ENCODE measurements at regions not wholly inside any gene's neighbourhood (a gene's known extent, or its start where the extent isn't known, plus 50 kb on each side); places are given as distances from the start of the nearest gene placed in this dataset.

DNA sequence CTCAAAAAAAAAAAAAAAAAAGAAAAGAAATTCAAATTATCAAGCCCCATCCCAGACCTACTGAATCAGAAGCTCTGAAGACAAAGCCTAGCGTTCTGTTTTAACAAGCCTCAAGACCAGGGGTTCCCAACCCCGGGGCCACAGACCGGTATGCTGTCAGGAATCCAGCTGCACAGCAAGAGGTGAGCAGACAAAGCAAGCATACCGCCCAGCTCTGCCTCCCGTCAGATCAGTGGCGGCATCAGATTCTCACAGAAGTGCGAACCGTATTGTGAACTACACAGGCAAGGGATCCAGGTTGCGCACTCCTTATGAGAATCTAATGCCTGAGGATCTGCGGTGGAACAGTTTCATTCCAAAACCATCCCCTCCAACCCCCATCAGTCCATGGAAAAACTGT lies 57.8 kb upstream of the RASAL2 start:
- Histone ChIP-seq H3K4me3 (no peak overlapping the region), H3K9ac (ENCODE audit: insufficient read depth in 1 of 2, low read length in 2 of 2) (no peak overlapping the region), H3K27ac (ENCODE audit: low read depth in 1 of 2, low read length in 1 of 2) (no peak overlapping the region), H3K27me3 (ENCODE audit: control insufficient read depth in 3 of 3, insufficient read depth in 3 of 3, low read length in 2 of 3) (no peaks in the 10 kb centered on the region), H3K4me1 (ENCODE audit: control insufficient read depth in 5 of 5, insufficient read depth in 5 of 5, low read length in 5 of 5) (peaks cover 4 to 20% (median 10%) of the 10 kb centered on the region in 5 donors), H3K36me3 (ENCODE audit: control insufficient read depth in 4 of 4, insufficient read depth in 4 of 4, low read length in 4 of 4) (no peaks in the 10 kb centered on the region), H3K9me3 (ENCODE audit: control insufficient read depth in 4 of 4, insufficient read depth in 3 of 4, low read length in 3 of 4) (peaks cover 0 to 3% (median 0%) of the 10 kb centered on the region in 4 donors)
- no peak for DNase-seq
- ATAC-seq (ENCODE audit: insufficient read depth, low FRiP score), result no peak
- 97 to 98% methylated on average over 10 of the region's 10 CpGs for WGBS, 2 donors
- TF ChIP-seq, protein P1, sequence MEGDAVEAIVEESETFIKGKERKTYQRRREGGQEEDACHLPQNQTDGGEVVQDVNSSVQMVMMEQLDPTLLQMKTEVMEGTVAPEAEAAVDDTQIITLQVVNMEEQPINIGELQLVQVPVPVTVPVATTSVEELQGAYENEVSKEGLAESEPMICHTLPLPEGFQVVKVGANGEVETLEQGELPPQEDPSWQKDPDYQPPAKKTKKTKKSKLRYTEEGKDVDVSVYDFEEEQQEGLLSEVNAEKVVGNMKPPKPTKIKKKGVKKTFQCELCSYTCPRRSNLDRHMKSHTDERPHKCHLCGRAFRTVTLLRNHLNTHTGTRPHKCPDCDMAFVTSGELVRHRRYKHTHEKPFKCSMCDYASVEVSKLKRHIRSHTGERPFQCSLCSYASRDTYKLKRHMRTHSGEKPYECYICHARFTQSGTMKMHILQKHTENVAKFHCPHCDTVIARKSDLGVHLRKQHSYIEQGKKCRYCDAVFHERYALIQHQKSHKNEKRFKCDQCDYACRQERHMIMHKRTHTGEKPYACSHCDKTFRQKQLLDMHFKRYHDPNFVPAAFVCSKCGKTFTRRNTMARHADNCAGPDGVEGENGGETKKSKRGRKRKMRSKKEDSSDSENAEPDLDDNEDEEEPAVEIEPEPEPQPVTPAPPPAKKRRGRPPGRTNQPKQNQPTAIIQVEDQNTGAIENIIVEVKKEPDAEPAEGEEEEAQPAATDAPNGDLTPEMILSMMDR (IDR thresholded peaks at IDR 0.05; ENCODE audit: control extremely low read depth, extremely low read depth), result no peak

DNA sequence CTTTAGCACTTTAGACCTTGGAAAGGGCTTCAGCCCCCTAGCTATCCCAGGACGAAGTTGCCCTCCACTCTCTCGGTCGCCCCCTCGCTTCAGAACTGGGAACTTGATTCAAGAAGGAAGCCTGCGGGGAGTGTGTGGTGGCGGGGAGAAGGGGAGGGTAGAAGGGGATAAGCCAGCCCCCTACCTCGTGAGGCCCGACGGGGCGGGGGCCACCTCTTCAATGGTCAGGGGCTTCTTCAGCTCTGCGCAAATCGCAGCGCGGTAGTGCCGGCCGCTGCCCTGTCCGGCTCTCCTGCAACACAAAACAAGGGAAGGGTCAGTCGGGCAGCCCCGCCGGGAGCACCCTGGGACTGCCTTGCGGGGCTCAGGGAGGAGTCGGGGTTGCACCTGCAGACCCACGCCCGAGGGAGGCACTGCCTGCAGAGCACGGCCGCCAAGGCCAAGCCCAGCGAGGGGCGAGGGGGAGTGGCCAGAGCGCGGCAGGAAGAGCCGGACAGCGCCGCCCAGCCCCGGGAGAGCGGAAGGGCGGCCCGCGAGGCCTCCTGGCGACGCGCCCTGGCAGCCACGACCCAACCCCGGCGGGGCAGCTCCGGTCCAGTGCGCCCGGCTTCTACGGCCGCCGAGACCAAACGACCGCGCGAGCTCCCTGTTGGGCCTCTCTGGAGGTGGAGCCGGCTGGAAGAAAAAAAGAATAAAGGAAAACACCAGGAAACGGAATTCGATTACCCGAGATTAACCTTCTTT lies 56.2 kb upstream of the RASAL2 start:
- Histone ChIP-seq H3K27ac (ENCODE audit: low read depth in 1 of 2, low read length in 1 of 2) (peak overlapping the region; percentile 78 to 91), H3K36me3 (ENCODE audit: control insufficient read depth in 4 of 4, insufficient read depth in 4 of 4, low read length in 4 of 4) (no peaks in the 10 kb centered on the region), H3K4me1 (ENCODE audit: control insufficient read depth in 5 of 5, insufficient read depth in 5 of 5, low read length in 5 of 5) (peaks cover 0 to 10% (median 5%) of the 10 kb centered on the region in 5 donors), H3K27me3 (ENCODE audit: control insufficient read depth in 3 of 3, insufficient read depth in 3 of 3, low read length in 2 of 3) (no peaks in the 10 kb centered on the region), H3K4me3 (peak overlapping the region; percentile 80), H3K9me3 (ENCODE audit: control insufficient read depth in 4 of 4, insufficient read depth in 3 of 4, low read length in 3 of 4) (peaks cover 0 to 3% (median 0%) of the 10 kb centered on the region in 4 donors), H3K9ac (ENCODE audit: insufficient read depth in 1 of 2, low read length in 2 of 2) (no peak overlapping the region)
- TF ChIP-seq, protein P1 (IDR thresholded peaks at IDR 0.05; ENCODE audit: control extremely low read depth, extremely low read depth), result peak; percentile 8
- 0 to 5% methylated on average over 58 of the region's 58 CpGs for WGBS, 2 donors
- ATAC-seq (ENCODE audit: insufficient read depth, low FRiP score), result peak; percentile 96
- DNase-seq, result peak; percentile 84 to 92 (median 87)

DNA sequence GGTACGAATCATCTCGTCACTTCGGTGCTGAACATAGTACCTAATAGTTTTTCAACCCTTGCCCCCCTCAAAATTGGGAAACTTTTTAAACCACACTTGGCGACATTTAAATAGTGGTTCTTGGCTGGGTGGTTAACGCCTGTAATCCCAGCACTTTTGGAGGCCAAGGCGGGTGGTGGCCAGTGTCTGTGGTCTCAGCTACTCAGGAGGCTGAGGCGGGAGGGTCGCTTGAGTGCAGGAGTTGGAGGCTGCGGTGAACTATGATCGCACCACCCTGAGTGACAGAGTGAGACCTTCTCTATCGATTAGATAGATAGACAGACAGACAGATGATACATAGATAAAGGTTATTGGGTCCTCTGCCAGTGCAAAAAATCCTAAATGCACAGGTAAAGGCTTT lies 55.5 kb upstream of the RASAL2 start:
- WGBS, 2 donors, result 71 to 83% methylated on average over 11 of the region's 11 CpGs
- no peak for DNase-seq
- Histone ChIP-seq H3K4me1 (ENCODE audit: control insufficient read depth in 5 of 5, insufficient read depth in 5 of 5, low read length in 5 of 5) (peaks cover 0 to 10% (median 5%) of the 10 kb centered on the region in 5 donors), H3K4me3 (no peak overlapping the region), H3K36me3 (ENCODE audit: control insufficient read depth in 4 of 4, insufficient read depth in 4 of 4, low read length in 4 of 4) (no peaks in the 10 kb centered on the region), H3K27ac (ENCODE audit: low read depth in 1 of 2, low read length in 1 of 2) (peak overlapping the region; percentile 10 to 78), H3K9me3 (ENCODE audit: control insufficient read depth in 4 of 4, insufficient read depth in 3 of 4, low read length in 3 of 4) (peaks cover 0 to 3% (median 0%) of the 10 kb centered on the region in 4 donors), H3K27me3 (ENCODE audit: control insufficient read depth in 3 of 3, insufficient read depth in 3 of 3, low read length in 2 of 3) (no peaks in the 10 kb centered on the region), H3K9ac (ENCODE audit: insufficient read depth in 1 of 2, low read length in 2 of 2) (no peak overlapping the region)
- TF ChIP-seq, protein P1 (IDR thresholded peaks at IDR 0.05; ENCODE audit: control extremely low read depth, extremely low read depth), result no peak
- ATAC-seq (ENCODE audit: insufficient read depth, low FRiP score), result no peak
